EL (cell line): ENCODE measurements at regions not wholly inside any gene's neighbourhood (a gene's known extent, or its start where the extent isn't known, plus 50 kb on each side); places are given as distances from the start of the nearest gene placed in this dataset.
A peak's percentile ranks its signal among the peaks of the same experiment; 100 is the strongest.

Experiments
- DNase-seq: peaks from one replicate; pipeline ENCODE4 v3.0.0-alpha.2; 2016

GRCh38 chr2:40507432-40507831 is 55.5 kb upstream of the SLC8A1 start:
- DNase-seq: no peak

DNA sequence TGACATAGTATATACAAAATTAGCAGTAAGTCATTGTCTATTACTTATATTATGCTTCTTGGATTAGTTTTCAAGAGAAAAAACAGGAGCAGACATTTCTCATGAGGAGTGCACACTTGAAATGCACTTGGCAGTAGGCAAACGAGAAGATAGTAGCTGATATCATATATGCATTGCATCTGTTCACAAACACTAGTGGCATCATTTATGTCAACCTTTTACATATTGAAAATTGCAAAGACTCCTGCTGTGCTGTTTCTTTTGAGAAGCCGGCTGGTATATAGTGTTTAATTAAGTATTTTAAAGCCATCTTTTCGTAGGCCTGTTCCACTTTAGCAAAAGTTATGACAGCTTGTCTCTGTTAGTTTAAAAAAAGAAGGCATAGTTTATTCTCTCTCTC is 58.4 kb upstream of the SLC8A1 start:
- no peak for DNase-seq

GRCh38 chr2:40511661-40512213 is 59.8 kb upstream of the SLC8A1 start:
- DNase-seq: peak; percentile 73

- DNase-seq: no peak
Measured at GRCh38 chr2:40512256-40512655, 60.4 kb upstream of the SLC8A1 start.

GRCh38 chr2:40513201-40513600 is 61.3 kb upstream of the SLC8A1 start:
- no peak for DNase-seq

- DNase-seq: no peak
Measured at GRCh38 chr2:40516604-40517003, 64.7 kb upstream of the SLC8A1 start.

- no peak for DNase-seq
Measured at GRCh38 chr2:40528564-40528963, 76.7 kb upstream of the SLC8A1 start.

DNA sequence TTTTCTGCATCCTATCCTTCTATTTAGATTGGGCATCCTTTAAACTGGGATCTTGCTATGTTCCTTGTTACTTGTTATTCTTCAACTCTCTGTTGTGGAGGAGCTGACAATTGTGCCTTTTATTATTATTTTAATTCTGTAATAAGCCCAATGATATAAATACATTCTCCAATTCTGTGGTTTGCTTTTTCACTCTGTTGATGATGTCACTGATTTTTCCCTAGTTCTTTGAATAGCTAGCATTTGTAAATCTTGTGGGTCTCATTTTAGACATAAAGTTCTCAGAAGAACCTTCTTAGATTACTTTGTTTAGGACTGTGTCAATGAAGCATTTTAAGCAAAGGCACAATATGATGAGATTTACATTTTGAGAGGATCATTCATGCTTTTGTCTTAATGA is 79.5 kb upstream of the SLC8A1 start:
- no peak for DNase-seq

- DNase-seq: no peak
Measured at GRCh38 chr2:40534528-40534927, 82.6 kb upstream of the SLC8A1 start.

DNA sequence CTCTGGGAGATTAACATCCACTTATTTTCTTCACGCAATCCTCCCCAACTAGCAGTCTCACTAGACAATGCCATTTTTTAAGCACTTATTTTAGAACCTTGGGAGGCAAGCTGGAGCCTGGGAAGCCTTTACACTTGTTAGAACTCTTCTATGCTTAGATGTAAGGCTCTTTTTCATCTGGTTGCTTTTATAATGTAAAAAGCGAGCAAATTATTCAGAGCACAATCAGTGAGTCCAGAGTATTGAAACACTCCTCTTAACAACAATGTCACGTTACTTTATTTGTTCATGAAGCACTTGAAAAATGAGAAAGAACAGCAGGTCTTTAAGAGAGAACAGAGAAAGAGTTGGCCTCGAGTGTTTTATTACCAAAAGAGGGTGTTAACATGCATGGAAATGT is 84.1 kb upstream of the SLC8A1 start:
- DNase-seq: no peak

- no peak for DNase-seq
Measured at GRCh38 chr2:40540026-40540425, 88.1 kb upstream of the SLC8A1 start.

DNA sequence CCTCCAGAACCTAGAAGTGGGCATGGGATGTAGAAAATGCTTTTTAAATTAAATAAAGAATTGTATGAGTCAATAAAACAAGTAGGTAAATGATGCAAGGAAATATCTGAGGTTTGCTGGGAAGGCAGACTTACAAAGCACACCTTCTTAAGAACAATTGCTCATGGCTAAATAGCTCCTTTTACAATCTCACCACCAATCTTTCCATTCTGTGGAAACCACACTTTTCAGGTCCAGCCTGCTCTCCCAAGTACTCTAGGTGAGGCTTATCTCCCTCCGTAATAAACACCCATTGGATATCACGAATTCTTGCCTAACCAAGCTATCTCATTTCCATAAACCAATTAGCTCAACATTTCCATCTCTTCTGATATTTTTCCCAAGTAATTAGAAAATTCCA is 91.5 kb upstream of the SLC8A1 start:
- DNase-seq: no peak

DNA sequence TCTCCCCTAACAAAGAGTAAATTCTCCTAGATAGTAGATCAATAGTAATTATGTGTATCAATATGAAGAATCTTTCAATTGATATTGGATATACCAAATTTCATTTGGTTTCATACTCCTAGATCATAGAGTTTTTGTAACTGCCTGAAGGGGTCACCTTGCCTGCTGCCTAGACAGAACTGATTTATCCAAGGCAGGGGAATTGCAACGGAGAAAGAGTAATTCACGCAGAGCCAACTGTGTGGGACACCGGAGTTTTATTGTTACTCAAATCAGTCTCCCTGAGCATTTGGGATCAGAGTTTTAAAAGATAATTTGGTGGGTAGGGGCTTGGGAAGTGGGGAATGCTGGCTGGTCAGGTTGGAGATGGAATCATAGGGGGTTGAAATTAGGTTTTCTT is 92.2 kb upstream of the SLC8A1 start:
- DNase-seq: no peak

DNA sequence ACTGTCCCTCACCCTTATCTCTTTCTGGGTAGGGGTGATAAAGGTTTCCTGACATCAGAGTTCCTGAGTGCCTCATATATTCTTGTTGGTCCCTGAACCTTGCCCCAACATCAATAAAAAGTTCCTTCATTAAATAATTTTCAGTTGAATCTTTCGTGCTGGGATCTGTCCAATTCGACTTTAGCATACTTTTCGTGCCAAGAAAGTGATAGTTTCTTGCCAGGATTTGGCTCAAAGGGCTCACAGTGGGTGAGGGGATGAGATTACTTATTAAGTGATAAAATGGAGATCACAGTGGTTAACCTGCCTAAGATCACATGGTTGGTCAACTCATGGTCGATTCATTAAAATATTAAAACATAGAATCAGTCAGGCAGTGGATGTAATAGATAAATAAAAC is 93.8 kb upstream of the SLC8A1 start:
- no peak for DNase-seq

GRCh38 chr2:40546439-40547191 is 94.7 kb upstream of the SLC8A1 start:
- DNase-seq: no peak

DNA sequence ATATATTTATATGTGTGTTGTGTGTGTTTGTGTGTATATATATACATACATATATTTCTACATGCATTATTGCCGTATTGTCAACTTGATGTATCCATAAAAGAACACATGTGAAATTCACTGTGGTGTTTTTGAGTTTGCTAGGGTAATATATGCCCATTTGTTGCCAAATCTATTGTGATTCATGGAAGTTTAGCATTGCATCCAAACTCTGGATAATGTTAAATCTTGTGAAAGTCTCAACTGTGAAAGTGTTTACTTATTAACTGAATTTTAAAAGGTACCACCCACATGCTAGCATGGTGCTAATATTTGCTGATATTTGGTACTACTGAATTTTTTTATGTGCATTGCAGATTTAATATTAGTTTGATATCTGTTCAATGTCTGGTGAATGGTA is 96.6 kb upstream of the SLC8A1 start:
- DNase-seq: no peak

- no peak for DNase-seq
Measured at GRCh38 chr2:40550085-40550484, 98.2 kb upstream of the SLC8A1 start.

DNA sequence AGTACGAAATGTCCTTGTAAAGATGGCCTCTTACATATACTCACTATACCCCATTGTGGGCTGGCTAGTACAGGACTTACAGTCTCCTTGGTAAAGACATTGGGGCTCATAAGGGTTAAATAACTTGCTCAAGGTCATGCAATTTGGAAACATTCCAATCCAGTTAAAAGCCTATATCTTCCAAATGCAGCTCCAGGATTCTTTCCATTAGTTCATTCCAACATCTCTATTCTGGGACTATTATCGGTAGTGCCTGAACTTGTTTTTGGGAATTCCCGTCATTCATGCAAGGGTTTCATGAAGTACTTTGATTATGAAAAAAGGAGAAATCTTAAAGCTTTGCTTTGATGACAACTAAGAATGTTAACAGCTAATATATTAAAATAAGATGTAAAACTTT is 99.2 kb upstream of the SLC8A1 start:
- no peak for DNase-seq

- peak; percentile 61 for DNase-seq
Measured at GRCh38 chr2:40554665-40555294, 102.9 kb upstream of the SLC8A1 start.

DNA sequence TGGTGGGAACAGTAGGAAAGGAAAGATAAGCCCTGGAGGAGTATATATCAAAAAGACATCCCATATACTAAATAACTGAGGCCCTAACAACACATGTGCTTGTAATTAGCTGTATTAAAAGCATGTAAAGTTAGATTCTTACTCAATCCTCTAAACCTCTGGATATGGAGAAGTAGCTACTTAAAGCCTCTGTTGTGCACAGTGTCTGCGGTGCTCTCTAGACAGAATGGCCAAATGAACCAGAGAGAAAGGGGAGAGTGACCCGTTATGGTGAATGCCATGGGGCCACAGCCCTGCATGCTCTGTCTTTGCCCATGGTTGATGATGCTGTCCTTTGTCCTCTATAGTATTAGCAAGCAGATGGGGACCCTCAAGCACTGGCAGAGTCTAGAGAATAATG is 104.4 kb upstream of the SLC8A1 start:
- no peak for DNase-seq

- DNase-seq: no peak
Measured at GRCh38 chr2:40556739-40557138, 104.8 kb upstream of the SLC8A1 start.

GRCh38 chr2:40558761-40559160 is 106.9 kb upstream of the SLC8A1 start:
- no peak for DNase-seq

DNA sequence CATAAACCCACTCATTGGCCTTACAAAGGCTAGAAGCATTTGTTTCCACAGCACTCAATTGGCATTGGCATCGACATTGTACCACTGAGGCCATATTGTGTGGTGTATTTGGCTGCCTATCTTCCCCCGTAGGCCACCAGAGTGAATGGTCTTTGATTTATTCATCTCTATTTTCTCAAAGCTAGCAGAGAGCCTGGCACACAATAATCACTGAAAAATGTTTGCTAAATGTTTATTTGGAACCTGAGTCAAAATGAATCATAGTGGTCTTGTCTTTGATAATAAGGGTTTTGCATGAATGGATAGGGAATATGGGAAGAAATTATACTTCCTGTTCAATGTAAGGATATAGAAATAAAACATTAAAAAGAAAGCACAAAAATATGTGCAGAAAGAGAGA is 107.3 kb upstream of the SLC8A1 start:
- peak; percentile 22 for DNase-seq

- no peak for DNase-seq
Measured at GRCh38 chr2:40564184-40564583, 112.3 kb upstream of the SLC8A1 start.

GRCh38 chr2:40579247-40579646 is 127.4 kb upstream of the SLC8A1 start:
- peak; percentile 45 for DNase-seq
